Lower leg skin (tissue), 4 donors: ENCODE measurements at regions not wholly inside any gene's neighbourhood (a gene's known extent, or its start where the extent isn't known, plus 50 kb on each side); places are given as distances from the start of the nearest gene placed in this dataset.

ENCODE experiments used
- DNase-seq, 2 donors: peaks; one replicate each; pipeline ENCODE4 v3.0.0-alpha.2; 2019; ENCODE audit warnings: low spot score in 2 of 2
- H3K4me3 ChIP-seq: fragments of 200-600 bp; sonication (generic); 2 replicates; pipeline ENCODE4 v1.5.1; 2017; ENCODE audit warnings: mild to moderate bottlenecking, low read depth; ENCODE audit not compliant: poor library complexity, severe bottlenecking
- CTCF ChIP-seq, 3 donors: fragments of 450-650 bp; IDR thresholded peaks; one replicate each; pipeline ENCODE4 v1.5.1; 2016; ENCODE audit warnings: antibody characterized with exemption in 3 of 3, mild to moderate bottlenecking in 3 of 3, moderate library complexity in 2 of 3
- POLR2A ChIP-seq, 2 donors: fragments of 450-650 bp; IDR thresholded peaks; one replicate each; pipeline ENCODE4 v1.6.1; 2016 to 2017; ENCODE audit warnings: antibody characterized with exemption in 2 of 2, mild to moderate bottlenecking in 1 of 2, moderate library complexity in 1 of 2
- WGBS, 2 donors: methylation state at CpG; one replicate each; pipeline ENCODE4 v1.1.5; 2018; 5-methylcytosine and 5-hydroxymethylcytosine counted together
- intact Hi-C: fragments of 100-400 bp; cut with DNase I; formaldehyde crosslinking; loops from one replicate; pipeline ENCODE4 v1.15.0; 2023; ENCODE audit warnings: low total_unique reads

GRCh38 chr20:16898433-16898832 lies 150.3 kb downstream of the OTOR start:
- no peak overlapping the region for H3K4me3 ChIP-seq
- TF ChIP-seq POLR2A (IDR thresholded peaks at IDR 0.05) (no peak), CTCF (IDR thresholded peaks at IDR 0.05) (no peak)
- intact Hi-C loops, result no loop called here
- WGBS, 2 donors, result 45 to 64% methylated on average over 4 of the region's 4 CpGs
- no peak for DNase-seq

- H3K4me3 ChIP-seq, result no peak overlapping the region
- 89 to 95% methylated on average over 2 of the region's 2 CpGs for WGBS, 2 donors
- TF ChIP-seq CTCF (IDR thresholded peaks at IDR 0.05), result no peak
- TF ChIP-seq POLR2A (IDR thresholded peaks at IDR 0.05), result no peak
Measured at GRCh38 chr20:16902662-16903061, 154.5 kb downstream of the OTOR start.

GRCh38 chr20:16904751-16905150 lies 156.6 kb downstream of the OTOR start:
- TF ChIP-seq POLR2A (IDR thresholded peaks at IDR 0.05) (no peak), CTCF (IDR thresholded peaks at IDR 0.05) (no peak)
- intact Hi-C loops, result no loop called here
- no peak for DNase-seq
- H3K4me3 ChIP-seq, result no peak overlapping the region
- 62 to 65% methylated on average over 5 of the region's 5 CpGs for WGBS, 2 donors

More at GRCh38 chr20:16902662-16903061, 154.5 kb downstream of the OTOR start:
- DNase-seq, result no peak
- intact Hi-C loops, result no loop called here

- H3K4me3 ChIP-seq, result no peak overlapping the region
- intact Hi-C loops, result no loop called here
- DNase-seq, result no peak
- 69 to 88% methylated on average over 1 of the region's 1 CpG for WGBS, 2 donors
- TF ChIP-seq POLR2A (IDR thresholded peaks at IDR 0.05) (no peak), CTCF (IDR thresholded peaks at IDR 0.05) (no peak)
Measured at GRCh38 chr20:16914277-16914676, 166.1 kb downstream of the OTOR start.

- TF ChIP-seq CTCF (IDR thresholded peaks at IDR 0.05), result no peak
- TF ChIP-seq POLR2A (IDR thresholded peaks at IDR 0.05), result no peak
- no peak for DNase-seq
- intact Hi-C loops, result no loop called here
- WGBS, 2 donors, result 61% methylated on average over 1 of the region's 1 CpG
- H3K4me3 ChIP-seq, result no peak overlapping the region
Measured at GRCh38 chr20:16916165-16916564, 168.0 kb downstream of the OTOR start.

- intact Hi-C loops, result no loop called here
- no peak overlapping the region for H3K4me3 ChIP-seq
- TF ChIP-seq POLR2A (IDR thresholded peaks at IDR 0.05) (no peak), CTCF (IDR thresholded peaks at IDR 0.05) (no peak)
- 15 to 27% methylated on average over 1 of the region's 1 CpG for WGBS, 2 donors
- no peak for DNase-seq
Measured at GRCh38 chr20:16917636-16918035, 169.5 kb downstream of the OTOR start.
